NB4 (cell line): ENCODE measurements at regions not wholly inside any gene's neighbourhood (a gene's known extent, or its start where the extent isn't known, plus 50 kb on each side); places are given as distances from the start of the nearest gene placed in this dataset.
"Not testable (repeated sequence)": the region's sequence is repeated elsewhere in the genome, so short reads cannot be mapped to it uniquely, and the experiment has no call there.

Experiments used
- DNase-seq: peaks from one replicate; pipeline ENCODE4 v3.0.0; 2010; ENCODE audit warnings: low read depth
- H3K4me3 ChIP-seq: one replicate; pipeline ENCODE4 v1.5.1; 2011; ENCODE audit warnings: mild to moderate bottlenecking, low read depth, low read length, moderate library complexity
- CTCF ChIP-seq: IDR thresholded peaks from one replicate; pipeline ENCODE4 v1.5.1; 2012; ENCODE audit warnings: low read depth, low read length
- MYC ChIP-seq: IDR thresholded peaks from 2 replicates; pipeline ENCODE4 v1.6.1; 2011; ENCODE audit warnings: low read depth, low read length
- POLR2A ChIP-seq: IDR thresholded peaks from 2 replicates; pipeline ENCODE4 v1.6.1; 2011; ENCODE audit warnings: mild to moderate bottlenecking; ENCODE audit not compliant: insufficient read length; ENCODE audit errors: extremely low read depth
- TF ChIP-seq, protein P1 (sequence below): IDR thresholded peaks from 2 replicates; pipeline ENCODE4 v1.6.1; 2011; ENCODE audit warnings: low read depth, low read length

DNA sequence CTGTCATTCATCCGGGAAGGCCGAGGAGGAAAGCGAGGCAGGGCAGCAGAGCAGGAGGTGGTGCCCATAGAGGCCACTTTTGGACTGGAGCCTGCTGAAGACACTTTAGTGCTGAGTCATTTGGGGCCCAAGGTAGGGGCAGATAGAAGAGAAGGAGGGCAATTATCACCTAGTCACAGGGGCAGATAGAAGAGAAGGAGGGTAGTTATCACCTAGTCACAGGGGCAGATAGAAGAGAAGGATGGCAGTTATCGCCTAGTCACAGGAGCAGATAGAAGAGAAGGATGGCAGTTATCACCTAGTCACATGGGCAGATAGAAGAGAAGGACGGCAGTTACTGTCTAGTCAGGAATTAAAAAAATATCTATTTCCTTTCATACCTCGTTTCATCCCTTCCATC, 1372.6 kb downstream of the FOXD4L5 start:
- not testable (repeated sequence) for H3K4me3 ChIP-seq, DNase-seq

- not testable (repeated sequence) for DNase-seq, H3K4me3 ChIP-seq
Measured at GRCh38 chr9:63909076-63909475, 1375.9 kb downstream of the FOXD4L5 start.

GRCh38 chr9:63899637-63900190, 1385.3 kb downstream of the FOXD4L5 start:
- peak; percentile 3 for DNase-seq
- not testable (repeated sequence) for H3K4me3 ChIP-seq

DNA sequence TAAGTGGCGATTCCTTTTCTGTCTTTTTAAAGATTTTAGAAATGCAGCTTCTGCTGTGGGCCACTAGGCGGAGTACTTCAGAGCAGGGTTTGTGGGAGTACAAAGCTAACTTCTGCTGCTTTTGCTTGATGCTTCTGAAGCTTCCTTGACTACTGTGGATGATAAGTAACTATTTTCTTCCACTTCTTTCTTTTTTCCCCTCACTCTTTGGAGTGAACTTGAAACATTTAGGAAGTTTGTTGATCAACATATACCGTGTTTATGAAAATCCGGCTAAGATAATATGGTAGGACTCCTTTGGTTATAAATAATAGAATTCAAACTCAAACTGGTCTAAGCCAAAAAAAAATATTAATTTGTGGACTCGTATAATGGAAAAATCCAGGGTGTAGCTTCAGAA, 1403.6 kb downstream of the FOXD4L5 start:
- H3K4me3 ChIP-seq, DNase-seq: not testable (repeated sequence)

- DNase-seq, H3K4me3 ChIP-seq: not testable (repeated sequence)
Measured at GRCh38 chr9:63876380-63876779, 1408.6 kb downstream of the FOXD4L5 start.

GRCh38 chr9:63859475-63860215, 1425.4 kb downstream of the FOXD4L5 start:
- TF ChIP-seq, protein P1, sequence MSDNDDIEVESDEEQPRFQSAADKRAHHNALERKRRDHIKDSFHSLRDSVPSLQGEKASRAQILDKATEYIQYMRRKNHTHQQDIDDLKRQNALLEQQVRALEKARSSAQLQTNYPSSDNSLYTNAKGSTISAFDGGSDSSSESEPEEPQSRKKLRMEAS = no peak
- TF ChIP-seq CTCF = no peak
- TF ChIP-seq POLR2A = no peak
- TF ChIP-seq MYC = no peak
- no peak for DNase-seq
- no peak overlapping the region for H3K4me3 ChIP-seq

- DNase-seq, H3K4me3 ChIP-seq: not testable (repeated sequence)
Measured at GRCh38 chr9:63859090-63859474, 1425.9 kb downstream of the FOXD4L5 start.

GRCh38 chr9:63853140-63853751, 1431.8 kb downstream of the FOXD4L5 start:
- H3K4me3 ChIP-seq, DNase-seq: not testable (repeated sequence)

DNA sequence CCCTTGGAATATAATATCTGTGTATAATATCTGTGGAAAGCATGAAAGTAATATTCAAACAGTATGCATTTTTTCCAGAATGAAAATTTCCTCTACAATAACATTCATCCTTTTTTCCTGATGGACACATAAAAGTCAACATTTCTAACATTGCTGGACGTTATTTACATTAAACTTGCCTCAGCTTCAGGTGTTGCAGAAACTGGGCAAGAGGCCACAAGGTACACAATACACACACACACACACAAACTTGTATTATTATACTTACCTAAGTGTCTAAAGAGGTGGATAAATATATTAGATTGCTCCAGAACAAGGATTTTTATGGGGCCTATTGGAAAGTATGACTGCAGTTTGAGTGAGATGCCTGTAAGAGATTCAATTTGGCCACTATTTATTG, 1460.2 kb downstream of the FOXD4L5 start:
- H3K4me3 ChIP-seq, DNase-seq: not testable (repeated sequence)

DNA sequence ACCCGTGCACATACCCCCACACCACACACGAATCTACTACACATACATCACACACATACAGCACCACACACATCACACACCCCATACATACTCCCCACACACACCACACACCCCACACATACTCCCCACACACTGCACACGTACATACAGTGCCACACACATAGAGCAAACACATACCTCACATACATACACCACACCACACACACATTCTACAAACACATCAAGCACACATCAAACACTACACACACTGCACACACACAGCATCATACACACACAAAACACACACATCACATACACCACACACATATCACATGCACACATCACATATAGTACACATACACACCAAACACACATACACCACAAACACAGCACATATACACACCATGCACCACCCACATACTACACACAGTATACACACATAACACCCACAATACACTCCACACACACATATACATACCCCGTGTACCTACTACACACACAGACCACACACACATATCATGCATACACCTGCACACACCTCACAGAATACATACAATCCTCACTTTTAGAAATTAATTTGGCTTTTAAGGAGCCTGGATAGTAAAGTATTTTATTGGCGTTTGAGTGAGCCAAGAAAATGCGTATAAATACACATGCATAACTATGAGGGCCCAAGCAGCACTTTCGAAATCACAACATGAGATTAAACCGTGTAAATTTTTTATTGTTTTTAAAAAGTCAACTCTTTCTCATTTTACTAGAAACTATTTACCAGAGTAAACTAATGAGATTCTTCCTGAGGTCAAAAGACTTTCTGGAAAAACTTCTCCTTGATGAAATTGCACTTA, 1461.4 kb downstream of the FOXD4L5 start:
- peak; percentile 11 for DNase-seq
- H3K4me3 ChIP-seq = not testable (repeated sequence)

DNA sequence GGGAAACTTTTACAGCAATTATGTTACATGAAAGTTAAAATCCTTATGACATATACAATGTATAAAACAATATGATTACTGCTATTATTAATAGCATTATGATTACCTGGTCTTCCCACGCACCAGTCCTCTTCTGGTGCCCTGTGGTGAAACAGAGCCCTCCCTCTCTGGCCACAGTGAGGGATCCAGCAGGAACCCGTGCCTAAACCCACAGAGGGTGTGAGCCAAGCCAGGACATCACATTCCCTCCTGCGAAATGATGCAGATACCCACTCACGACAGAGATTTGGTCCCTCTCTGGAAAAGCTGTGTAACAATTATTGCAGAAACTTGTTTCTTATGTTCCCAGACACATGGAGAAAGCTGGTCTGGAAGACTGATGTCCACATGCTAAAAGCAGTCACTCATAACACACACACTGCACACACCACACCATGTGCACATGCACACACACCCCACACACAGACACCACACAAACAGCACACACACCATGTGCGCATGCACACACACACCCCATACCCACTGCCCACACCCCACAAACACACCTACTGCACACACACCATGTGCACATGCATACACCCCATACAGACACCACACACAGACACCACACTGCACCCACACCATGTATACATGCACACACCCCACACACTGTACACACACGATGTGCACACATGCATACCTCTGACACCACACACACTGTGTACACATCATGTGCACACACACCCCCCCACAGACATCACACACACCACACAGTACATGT, 1462.2 kb downstream of the FOXD4L5 start:
- H3K4me3 ChIP-seq = not testable (repeated sequence)

GRCh38 chr9:63821293-63821692, 1463.7 kb downstream of the FOXD4L5 start:
- not testable (repeated sequence) for H3K4me3 ChIP-seq
- peak; percentile 4 for DNase-seq

More for the DNA sequence above, 1462.2 kb downstream of the FOXD4L5 start:
- DNase-seq = not testable (repeated sequence)

DNA sequence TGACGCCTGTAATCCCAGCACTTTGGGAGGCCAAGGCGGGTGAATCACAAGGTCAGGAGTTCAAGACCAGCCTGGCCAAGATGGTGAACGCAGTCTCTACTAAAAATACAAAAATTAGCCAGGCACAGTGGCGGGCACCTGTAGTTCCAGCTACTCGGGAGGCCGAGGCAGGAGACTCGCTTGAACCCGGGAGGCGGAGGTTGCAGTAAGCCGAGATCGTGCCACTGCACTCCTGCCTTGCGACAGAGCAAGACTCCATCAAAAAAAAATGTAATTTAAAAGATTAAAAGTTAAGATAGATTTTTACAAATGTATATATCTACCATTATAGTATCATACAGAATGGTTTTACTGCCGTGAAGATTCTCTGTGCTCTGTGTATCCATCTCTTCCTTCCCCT, 1464.1 kb downstream of the FOXD4L5 start:
- not testable (repeated sequence) for H3K4me3 ChIP-seq, DNase-seq

- DNase-seq = not testable (repeated sequence)
Measured at GRCh38 chr9:63820383-63820782, 1464.6 kb downstream of the FOXD4L5 start.

More at GRCh38 chr9:63820383-63820782, 1464.6 kb downstream of the FOXD4L5 start:
- H3K4me3 ChIP-seq = not testable (repeated sequence)
